K562 (cell line): ENCODE measurements at regions not wholly inside any gene's neighbourhood (a gene's known extent, or its start where the extent isn't known, plus 50 kb on each side); places are given as distances from the start of the nearest gene placed in this dataset.

Experiments
- ATAC-seq: fragments of 200-7000 bp; cut with Tn5 transposase; 3 replicates; pipeline ENCODE4 v1.9.1; 2020; ENCODE audit warnings: moderate library complexity
- BruUV-seq: library from RNA; stranded (reverse); fragments of 400-500 nt; replicated peaks from 2 replicates; lab custom pipeline; 2021; lab: Mats Ljungman, UMichigan
- CTCF ChIA-PET: fragments of 300-600 bp; formaldehyde crosslinking; extraction: SDS; loops from one replicate; lab custom pipeline; 2021; ENCODE audit warnings: low intra/inter-chr PET ratio; lab: Yijun Ruan, JAX
- POLR2A ChIA-PET: fragments of 300-600, 350-650 bp; sonication (Branson Sonifier 250); formaldehyde crosslinking; extraction: SDS; loops from one replicate; lab custom pipeline; 2021; ENCODE audit warnings: antibody characterized with exemption, inconsistent platforms; lab: Yijun Ruan, JAX
- DNase-seq, 4 experiments: peaks; one replicate each; pipeline versions ENCODE4 v3.0.0 to v3.0.0-alpha.2; 2011 to 2018; ENCODE audit warnings: low spot score in 3 of 4, mixed read lengths in 3 of 4; ENCODE audit errors: extremely low read depth in 1 of 4
- FAIRE-seq: peaks from 2 replicates; lab custom pipeline; 2011; peaks lifted over from hg19 to GRCh38; lab: Jason Lieb, UNC
- H2AFZ ChIP-seq: 2 replicates; pipeline ENCODE4 v1.6.0; 2011; ENCODE audit warnings: low read depth, low read length, control low read depth, inconsistent platforms
- H3K27ac ChIP-seq: fragments of 200-600 bp; 3 replicates; pipeline ENCODE4 v1.8.0; 2011; ENCODE audit warnings: low read depth, mild to moderate bottlenecking, control low read depth, inconsistent platforms, low read length, moderate library complexity, mixed read lengths; ENCODE audit errors: extremely low read depth
- H3K27me3 ChIP-seq, 2 experiments: fragments of 300-600 bp in 1 of 2; 2 replicates in 1 of 2; 3 replicates in 1 of 2; pipeline versions ENCODE4 v1.6.0 to v1.8.0; 2011; ENCODE audit warnings: inconsistent platforms in 2 of 2, low read length in 2 of 2, mild to moderate bottlenecking in 1 of 2, mixed read lengths in 1 of 2, moderate library complexity in 1 of 2; ENCODE audit not compliant: control insufficient read depth in 2 of 2, insufficient read depth in 2 of 2
- H3K36me3 ChIP-seq: fragments of 300-600 bp; 3 replicates; pipeline ENCODE4 v1.8.0; 2011; ENCODE audit warnings: mild to moderate bottlenecking, low read length, inconsistent platforms; ENCODE audit not compliant: control insufficient read depth, insufficient read depth
- H3K4me1 ChIP-seq, 2 experiments: fragments of 200-600 bp in 1 of 2; replicated peaks in 1 of 2; 2 replicates in 1 of 2; 3 replicates in 1 of 2; pipeline versions ENCODE4 v1.5.1 to v1.8.0; 2011; ENCODE audit warnings: inconsistent platforms in 2 of 2, low read length in 2 of 2, mild to moderate bottlenecking in 1 of 2, mixed read lengths in 1 of 2, moderate library complexity in 1 of 2; ENCODE audit not compliant: control insufficient read depth in 2 of 2, insufficient read depth in 2 of 2
- H3K4me2 ChIP-seq: 2 replicates; pipeline ENCODE4 v1.6.1; 2011; ENCODE audit warnings: low read length, control low read depth, inconsistent platforms, mixed read lengths; ENCODE audit not compliant: insufficient read depth
- H3K4me3 ChIP-seq: fragments of 200-600 bp; sonication (generic), shearing (Covaris generic); 2 replicates; pipeline ENCODE4 v1.5.1; 2016; ENCODE audit warnings: control low read depth, inconsistent platforms
- H3K79me2 ChIP-seq: fragments of 200-600 bp; 3 replicates; pipeline ENCODE4 v1.8.0; 2011; ENCODE audit warnings: low read length, inconsistent platforms; ENCODE audit not compliant: control insufficient read depth, insufficient read depth
- H3K9ac ChIP-seq, 2 experiments: 2 replicates each; pipeline versions ENCODE4 v1.6.0 to v1.6.1; 2011; ENCODE audit warnings: low read depth in 2 of 2, low read length in 2 of 2, control low read depth in 1 of 2, inconsistent platforms in 1 of 2, mild to moderate bottlenecking in 1 of 2, mixed read lengths in 1 of 2; ENCODE audit not compliant: insufficient read depth in 1 of 2
- H3K9me1 ChIP-seq: one replicate; pipeline ENCODE4 v1.6.0; 2011; ENCODE audit warnings: inconsistent platforms, mild to moderate bottlenecking, low read length, moderate library complexity; ENCODE audit not compliant: control insufficient read depth, insufficient read depth
- H3K9me3 ChIP-seq: replicated peaks from 2 replicates; pipeline ENCODE4 v1.5.1; 2011; ENCODE audit warnings: low read depth, low read length, inconsistent platforms; ENCODE audit not compliant: control insufficient read depth, insufficient read depth
- H4K20me1 ChIP-seq: replicated peaks from 2 replicates; pipeline ENCODE4 v1.6.1; 2011; ENCODE audit warnings: low read length, inconsistent platforms, mixed read lengths; ENCODE audit not compliant: control insufficient read depth, insufficient read depth
- C11orf30 ChIP-seq: fragments of 450-650 bp; IDR thresholded peaks from 2 replicates; pipeline ENCODE4 v1.6.1; 2016; ENCODE audit warnings: low read depth, mild to moderate bottlenecking
- MAFG ChIP-seq: fragments of 450-650 bp; conservative IDR thresholded peaks from 2 replicates; pipeline ENCODE4 v1.6.1; 2016; ENCODE audit warnings: missing genetic modification characterization, missing compliant biosample characterization
- TOE1 ChIP-seq, 2 experiments: fragments of 450-650 bp in 1 of 2; sonication (generic) in 1 of 2; formaldehyde crosslinking in 1 of 2; IDR thresholded peaks; 2 replicates each; pipeline versions ENCODE4 v1.7.1 to v1.8.0; 2016 to 2022; ENCODE audit warnings: borderline replicate concordance in 2 of 2, mild to moderate bottlenecking in 2 of 2, antibody characterized with exemption in 1 of 2, inconsistent platforms in 1 of 2, low read depth in 1 of 2, missing genetic modification reagents in 1 of 2, moderate library complexity in 1 of 2
- ZNF316 ChIP-seq: fragments of 450-650 bp; IDR thresholded peaks from 2 replicates; pipeline ENCODE4 v1.6.1; 2016
- WGBS: fragments of 100-300 bp; shearing (Covaris generic); methylation state at CpG from one replicate; pipeline ENCODE4 v1.1.6; 2016; ENCODE audit warnings: low coverage, mixed read lengths; ENCODE audit not compliant: insufficient coverage; ENCODE audit errors: missing lambda C conversion rate; 5-methylcytosine and 5-hydroxymethylcytosine counted together
- in situ Hi-C: fragments of 300-500 bp; cut with MboI; formaldehyde crosslinking; loops from 4 replicates; pipeline ENCODE4 v1.15.0; 2018; ENCODE audit warnings: inconsistent platforms, mixed read lengths
- intact Hi-C: fragments of 100-400 bp; cut with micrococcal nuclease; formaldehyde crosslinking; loops from 2 replicates; pipeline ENCODE4 v1.14.2; 2022

DNA sequence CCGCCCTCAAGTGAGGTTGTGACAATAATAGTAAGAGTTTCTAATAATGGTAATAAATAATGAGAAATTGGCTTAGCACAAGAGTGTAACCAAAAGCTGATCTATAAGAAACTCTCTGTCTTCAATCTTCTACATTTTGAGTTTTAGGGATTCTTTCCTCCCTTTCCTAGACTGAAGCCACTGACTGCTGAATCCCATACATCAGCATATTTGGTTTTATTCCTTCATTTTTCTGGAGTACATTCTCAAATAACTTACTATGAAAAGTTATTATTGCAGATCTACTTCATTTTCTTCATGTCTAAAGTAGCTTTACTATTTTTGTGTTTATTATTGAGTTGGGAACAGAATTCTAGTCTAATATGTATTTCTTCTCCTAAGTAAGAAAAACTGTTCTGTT is 49.9 kb upstream of the ADAD1 start:
- no TSS peak for BruUV-seq
- Histone ChIP-seq H3K4me3 (no peak overlapping the region), H3K36me3 (peaks cover 4% of the 10 kb centered on the region; the same call in 1 of the 3 replicates), H3K4me1 (no peaks in the 10 kb centered on the region), H3K27me3 (no peaks in the 10 kb centered on the region), H2AFZ (no peak overlapping the region), H4K20me1 (no peaks in the 10 kb centered on the region), H3K27ac (no peak overlapping the region), H3K9ac (no peak overlapping the region), H3K4me2 (no peak overlapping the region), H3K9me1 (no peaks in the 10 kb centered on the region), H3K79me2 (no peaks in the 10 kb centered on the region), H3K9me3 (no peaks in the 10 kb centered on the region)
- TF ChIP-seq MAFG (tag) (0 out of 2 replicates have a peak, but pooled peaks have one; percentile 19), C11orf30 (peak; percentile 50), ZNF316 (peak; percentile 77), TOE1 (IDR thresholded peaks at IDR 0.05; ENCODE audit: borderline replicate concordance) (no peak), TOE1 (CRISPR knock-in tag; IDR thresholded peaks at IDR 0.05; ENCODE audit: borderline replicate concordance, low read depth) (no peak)
- in situ Hi-C loops (no loop called here), intact Hi-C loops (no loop called here)
- no peak for FAIRE-seq
- no peak for ATAC-seq
- DNase-seq = no peak
- POLR2A ChIA-PET = no interaction called here
- CTCF ChIA-PET = no interaction called here
- 100% methylated on average over 1 of the region's 1 CpG for WGBS
